Raji (cell line): ENCODE measurements at regions not wholly inside any gene's neighbourhood (a gene's known extent, or its start where the extent isn't known, plus 50 kb on each side); places are given as distances from the start of the nearest gene placed in this dataset.

Source experiments
- POLR2A ChIP-seq: IDR thresholded peaks from 2 replicates; pipeline ENCODE4 v1.6.1; 2011; ENCODE audit warnings: low read depth, low read length, control low read depth; ENCODE audit not compliant: insufficient read depth

- no peak for TF ChIP-seq POLR2A
Observed at GRCh38 chr14:71454010-71454409, 478.2 kb upstream of the RGS6 start.

- TF ChIP-seq POLR2A: no peak
Observed at GRCh38 chr14:71454513-71455332, 477.5 kb upstream of the RGS6 start.

DNA sequence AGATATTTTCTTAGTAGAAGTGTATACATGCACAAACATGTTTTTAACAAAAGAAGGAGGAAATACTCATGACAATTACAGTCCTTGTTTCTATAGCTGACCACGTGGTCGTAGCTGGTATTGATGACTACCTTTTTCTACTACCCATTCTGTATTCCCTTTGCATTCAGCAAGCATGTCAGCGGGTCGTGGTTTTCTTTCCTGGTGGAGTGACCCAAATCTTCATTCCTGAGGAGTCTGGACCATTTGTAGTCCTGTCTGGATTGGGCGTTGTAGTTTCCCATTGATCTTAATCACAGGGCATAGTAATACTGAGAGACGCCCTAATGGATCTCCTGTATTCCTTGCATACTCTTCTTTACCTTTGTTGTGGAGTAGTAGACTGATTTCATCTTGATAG lies 472.1 kb upstream of the RGS6 start:
- no peak for TF ChIP-seq POLR2A

DNA sequence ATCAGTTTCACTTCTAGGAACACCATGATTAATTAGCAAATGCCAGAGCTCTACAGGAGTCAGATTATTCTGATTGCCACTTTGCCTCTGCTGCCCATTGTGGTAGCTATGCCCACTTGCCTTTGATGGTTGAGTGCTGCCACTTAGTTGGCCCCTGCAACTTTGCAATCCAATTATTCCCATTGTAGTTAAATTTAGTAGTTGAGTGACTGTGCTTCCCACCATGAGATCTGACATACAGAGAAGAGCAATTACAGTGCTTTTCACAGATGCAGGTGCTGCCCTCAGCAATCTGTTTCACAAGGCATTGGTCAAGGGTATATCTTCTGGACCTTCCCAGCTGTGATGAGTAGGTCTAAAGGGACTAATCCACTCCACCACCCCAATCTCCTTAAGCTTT lies 468.4 kb upstream of the RGS6 start:
- no peak for TF ChIP-seq POLR2A

- no peak for TF ChIP-seq POLR2A
Observed at GRCh38 chr14:71464840-71465239, 467.4 kb upstream of the RGS6 start.

DNA sequence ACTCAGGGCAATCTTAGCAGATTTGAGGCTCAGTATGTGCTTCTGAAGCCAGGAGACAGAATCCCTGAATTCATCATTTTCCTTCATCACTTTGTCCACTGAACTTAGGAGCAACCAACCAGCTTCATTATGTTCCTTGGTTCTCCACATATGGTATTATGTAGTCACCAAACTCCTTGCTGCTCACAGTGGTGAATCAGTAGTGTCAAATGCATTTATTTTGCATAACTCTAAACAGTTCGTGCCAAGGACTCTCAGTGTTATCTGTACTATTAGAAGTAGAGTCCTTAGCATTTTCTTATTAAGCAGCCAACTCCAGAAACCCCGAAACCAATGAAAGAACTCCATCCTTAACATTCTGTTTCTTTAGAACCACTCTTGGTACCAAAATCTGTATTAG lies 466.9 kb upstream of the RGS6 start:
- TF ChIP-seq POLR2A: no peak

- no peak for TF ChIP-seq POLR2A
Observed at GRCh38 chr14:71466251-71466650, 466.0 kb upstream of the RGS6 start.

- no peak for TF ChIP-seq POLR2A
Observed at GRCh38 chr14:71466946-71467345, 465.3 kb upstream of the RGS6 start.

- no peak for TF ChIP-seq POLR2A
Observed at GRCh38 chr14:71467361-71467811, 464.8 kb upstream of the RGS6 start.

DNA sequence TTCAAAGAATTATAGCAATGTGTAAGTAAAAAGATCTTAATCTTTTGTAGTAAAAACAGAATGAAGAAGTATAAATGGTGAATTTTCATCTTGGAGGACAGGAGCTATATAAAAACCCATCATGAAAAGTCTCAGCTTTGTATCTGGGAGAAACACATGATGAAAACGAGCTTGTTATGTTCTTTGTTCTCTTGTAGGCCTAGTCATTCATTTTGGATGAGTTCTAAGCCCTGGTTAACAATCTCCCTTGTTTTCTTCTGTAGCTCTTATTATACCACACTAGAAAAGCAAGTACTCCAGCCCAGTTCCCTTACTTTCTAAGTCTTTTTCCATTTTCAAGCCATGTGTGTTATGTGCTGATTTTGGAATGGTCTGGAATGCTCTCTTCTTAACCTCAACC lies 463.5 kb upstream of the RGS6 start:
- TF ChIP-seq POLR2A: no peak

- TF ChIP-seq POLR2A: no peak
Observed at GRCh38 chr14:71469643-71470335, 462.4 kb upstream of the RGS6 start.

- no peak for TF ChIP-seq POLR2A
Observed at GRCh38 chr14:71471634-71472355, 460.4 kb upstream of the RGS6 start.

- TF ChIP-seq POLR2A: no peak
Observed at GRCh38 chr14:71472356-71473340, 459.6 kb upstream of the RGS6 start.

- TF ChIP-seq POLR2A: no peak
Observed at GRCh38 chr14:71473843-71474242, 458.4 kb upstream of the RGS6 start.
